NB4 (cell line): ENCODE measurements at regions not wholly inside any gene's neighbourhood (a gene's known extent, or its start where the extent isn't known, plus 50 kb on each side); places are given as distances from the start of the nearest gene placed in this dataset.

Experiments
- CTCF ChIP-seq: IDR thresholded peaks from one replicate; pipeline ENCODE4 v1.5.1; 2012; ENCODE audit warnings: low read depth, low read length
- MAX ChIP-seq: IDR thresholded peaks from 2 replicates; pipeline ENCODE4 v1.6.1; 2011; ENCODE audit warnings: low read depth, low read length
- MYC ChIP-seq: IDR thresholded peaks from 2 replicates; pipeline ENCODE4 v1.6.1; 2011; ENCODE audit warnings: low read depth, low read length
- POLR2A ChIP-seq: IDR thresholded peaks from 2 replicates; pipeline ENCODE4 v1.6.1; 2011; ENCODE audit warnings: mild to moderate bottlenecking; ENCODE audit not compliant: insufficient read length; ENCODE audit errors: extremely low read depth

GRCh38 chr9:603126-603525 is 238.4 kb upstream of the DMRT1 start:
- TF ChIP-seq CTCF (no peak), MAX (no peak), POLR2A (no peak), MYC (no peak)
